Nucleus accumbens (tissue), 56 donors: ENCODE measurements at regions not wholly inside any gene's neighbourhood (a gene's known extent, or its start where the extent isn't known, plus 50 kb on each side); places are given as distances from the start of the nearest gene placed in this dataset.

Experiments
- DNase-seq, 56 donors: peaks; one replicate each; lab custom pipeline; 2025; lab: John Stamatoyannopoulos, UW

- no peak for DNase-seq
Observed at GRCh38 chr3:78368636-78369345, 1328.9 kb downstream of the ROBO2 start.

- no peak for DNase-seq
Observed at GRCh38 chr3:78390221-78390620, 1350.3 kb downstream of the ROBO2 start.

- DNase-seq: no peak
Observed at GRCh38 chr3:78398401-78398800, 1358.5 kb downstream of the ROBO2 start.

GRCh38 chr3:78402720-78403119 lies 1362.8 kb downstream of the ROBO2 start:
- DNase-seq: no peak

- DNase-seq: no peak
Observed at GRCh38 chr3:78405745-78406144, 1362.1 kb downstream of the ROBO1 start.

- DNase-seq: peak in 12 of 56 donors; percentile 0 to 40 (median 16)
Observed at GRCh38 chr3:78406396-78406795, 1361.4 kb downstream of the ROBO1 start.

GRCh38 chr3:78410077-78410476 lies 1357.7 kb downstream of the ROBO1 start:
- no peak for DNase-seq

- DNase-seq: no peak
Observed at GRCh38 chr3:78414261-78414660, 1353.5 kb downstream of the ROBO1 start.

- no peak for DNase-seq
Observed at GRCh38 chr3:78420611-78421010, 1347.2 kb downstream of the ROBO1 start.

GRCh38 chr3:78421247-78421966 lies 1346.4 kb downstream of the ROBO1 start:
- DNase-seq: no peak

- DNase-seq: no peak
Observed at GRCh38 chr3:78424656-78425055, 1343.1 kb downstream of the ROBO1 start.

- DNase-seq: no peak
Observed at GRCh38 chr3:78426454-78426853, 1341.3 kb downstream of the ROBO1 start.

GRCh38 chr3:78427303-78427702 lies 1340.5 kb downstream of the ROBO1 start:
- DNase-seq: no peak

GRCh38 chr3:78430741-78431140 lies 1337.1 kb downstream of the ROBO1 start:
- DNase-seq: no peak

GRCh38 chr3:78434801-78435200 lies 1333.0 kb downstream of the ROBO1 start:
- DNase-seq: no peak

- no peak for DNase-seq
Observed at GRCh38 chr3:78455166-78455565, 1312.6 kb downstream of the ROBO1 start.

- no peak for DNase-seq
Observed at GRCh38 chr3:78455712-78456433, 1311.9 kb downstream of the ROBO1 start.

GRCh38 chr3:78459796-78460195 lies 1308.0 kb downstream of the ROBO1 start:
- no peak for DNase-seq

GRCh38 chr3:78462021-78462420 lies 1305.8 kb downstream of the ROBO1 start:
- no peak for DNase-seq

GRCh38 chr3:78476076-78476475 lies 1291.7 kb downstream of the ROBO1 start:
- DNase-seq: no peak

- DNase-seq: no peak
Observed at GRCh38 chr3:78481050-78481449, 1286.7 kb downstream of the ROBO1 start.

- no peak for DNase-seq
Observed at GRCh38 chr3:78483090-78483489, 1284.7 kb downstream of the ROBO1 start.
